ENCODE measurements at regions not wholly inside any gene's neighbourhood (a gene's known extent, or its start where the extent isn't known, plus 50 kb on each side); places are given as distances from the start of the nearest gene placed in this dataset.

GRCh38 chr21:15494481-15494880 is 235.3 kb upstream of the USP25 start:
- TF ChIP-seq POLR2AphosphoS5 (IDR thresholded peaks at IDR 0.05; ENCODE audit: borderline replicate concordance, low read depth, low read length) (no peak), EZH2 (IDR thresholded peaks at IDR 0.05) (no peak), FOXP2 (optimal IDR thresholded peaks at IDR 0.05; ENCODE audit: control extremely low read depth, extremely low read length, insufficient read depth) (no peak)

Data from SK-N-MC (cell line).